ENCODE measurements at regions not wholly inside any gene's neighbourhood (a gene's known extent, or its start where the extent isn't known, plus 50 kb on each side); places are given as distances from the start of the nearest gene placed in this dataset.
"Not testable (repeated sequence)": the region's sequence is repeated elsewhere in the genome, so short reads cannot be mapped to it uniquely, and the experiment has no call there.

- Histone ChIP-seq H3K27ac (no peak overlapping the region), H3K36me3 (no peaks in the 10 kb centered on the region), H3K27me3 (no peaks in the 10 kb centered on the region), H3K4me1 (no peaks in the 10 kb centered on the region), H3K9me3 (peaks cover 9 to 28% of the 10 kb centered on the region in 2 donors), H3K4me3 (no peak overlapping the region)
- intact Hi-C loops (cut with DNase I; ENCODE audit: low total_unique reads): no loop called here
- TF ChIP-seq POLR2A (IDR thresholded peaks at IDR 0.05) (no peak), CTCF (IDR thresholded peaks at IDR 0.05) (no peak), POLR2AphosphoS5 (IDR thresholded peaks at IDR 0.05) (no peak)
- no peak for DNase-seq (ENCODE audit: low spot score in 2 of 2)
These were observed 415.4 kb upstream of the FRG1 start for GRCh38 chr4:189525304-189525703.

GRCh38 chr4:189530848-189531247, 409.8 kb upstream of the FRG1 start:
- Histone ChIP-seq H3K36me3 (no peaks in the 10 kb centered on the region), H3K4me1 (no peaks in the 10 kb centered on the region), H3K27ac (no peak overlapping the region), H3K4me3 (no peak overlapping the region), H3K27me3 (no peaks in the 10 kb centered on the region), H3K9me3 (peaks cover 6 to 47% of the 10 kb centered on the region in 2 donors)
- no peak for TF ChIP-seq POLR2A (IDR thresholded peaks at IDR 0.05)
- no peak for TF ChIP-seq POLR2AphosphoS5 (IDR thresholded peaks at IDR 0.05)
- TF ChIP-seq CTCF (IDR thresholded peaks at IDR 0.05): no peak
- no peak for DNase-seq (ENCODE audit: low spot score in 2 of 2)
- intact Hi-C loops (cut with DNase I; ENCODE audit: low total_unique reads): no loop called here

GRCh38 chr4:189533603-189534002, 407.1 kb upstream of the FRG1 start:
- H3K27ac ChIP-seq: no peak overlapping the region
- TF ChIP-seq POLR2AphosphoS5 (IDR thresholded peaks at IDR 0.05) (no peak), POLR2A (IDR thresholded peaks at IDR 0.05) (no peak), CTCF (IDR thresholded peaks at IDR 0.05) (no peak)
- H3K27me3 ChIP-seq: no peaks in the 10 kb centered on the region
- DNase-seq (ENCODE audit: low spot score in 2 of 2): no peak
- peaks cover 5 to 41% of the 10 kb centered on the region in 2 donors for H3K9me3 ChIP-seq
- no peaks in the 10 kb centered on the region for H3K36me3 ChIP-seq
- no peaks in the 10 kb centered on the region for H3K4me1 ChIP-seq
- intact Hi-C loops (cut with DNase I; ENCODE audit: low total_unique reads): no loop called here
- H3K4me3 ChIP-seq: no peak overlapping the region

GRCh38 chr4:189547559-189547958, 393.1 kb upstream of the FRG1 start:
- no peaks in the 10 kb centered on the region for H3K9me3 ChIP-seq
- H3K27me3 ChIP-seq: no peaks in the 10 kb centered on the region
- H3K27ac ChIP-seq: no peak overlapping the region
- DNase-seq (ENCODE audit: low spot score in 2 of 2): no peak
- no peaks in the 10 kb centered on the region for H3K36me3 ChIP-seq
- no peak overlapping the region for H3K4me3 ChIP-seq
- intact Hi-C loops (cut with DNase I; ENCODE audit: low total_unique reads): loop anchor here (5.0 kb wide), 1 partner anchor 315 kb away; no protein-coding TSS in a partner anchor
- no peak for TF ChIP-seq POLR2A (IDR thresholded peaks at IDR 0.05)
- TF ChIP-seq POLR2AphosphoS5 (IDR thresholded peaks at IDR 0.05): no peak
- TF ChIP-seq CTCF (IDR thresholded peaks at IDR 0.05): no peak
- H3K4me1 ChIP-seq: no peaks in the 10 kb centered on the region

GRCh38 chr4:189548484-189549125, 392.1 kb upstream of the FRG1 start:
- intact Hi-C loops (cut with DNase I; ENCODE audit: low total_unique reads): loop anchor here (5.0 kb wide), 1 partner anchor 316 kb away; no protein-coding TSS in a partner anchor
- Histone ChIP-seq H3K27ac (no peak overlapping the region), H3K9me3 (no peaks in the 10 kb centered on the region), H3K36me3 (no peaks in the 10 kb centered on the region), H3K4me3 (no peak overlapping the region), H3K4me1 (no peaks in the 10 kb centered on the region), H3K27me3 (no peaks in the 10 kb centered on the region)
- DNase-seq (ENCODE audit: low spot score in 2 of 2): no peak
- TF ChIP-seq CTCF (IDR thresholded peaks at IDR 0.05): no peak
- no peak for TF ChIP-seq POLR2AphosphoS5 (IDR thresholded peaks at IDR 0.05)
- TF ChIP-seq POLR2A (IDR thresholded peaks at IDR 0.05): no peak

GRCh38 chr4:189551931-189552670, 388.6 kb upstream of the FRG1 start:
- H3K27ac ChIP-seq; H3K9me3 ChIP-seq; H3K4me1 ChIP-seq; H3K4me3 ChIP-seq; DNase-seq (ENCODE audit: low spot score in 2 of 2); intact Hi-C loops (cut with DNase I; ENCODE audit: low total_unique reads); H3K36me3 ChIP-seq; H3K27me3 ChIP-seq: not testable (repeated sequence)

GRCh38 chr4:189560605-189561004, 380.1 kb upstream of the FRG1 start:
- H3K9me3 ChIP-seq; intact Hi-C loops (cut with DNase I; ENCODE audit: low total_unique reads): not testable (repeated sequence)

GRCh38 chr4:189563751-189564150, 376.9 kb upstream of the FRG1 start:
- H3K27me3 ChIP-seq; H3K27ac ChIP-seq; H3K4me1 ChIP-seq; intact Hi-C loops (cut with DNase I; ENCODE audit: low total_unique reads); H3K9me3 ChIP-seq; DNase-seq (ENCODE audit: low spot score in 2 of 2); H3K36me3 ChIP-seq; H3K4me3 ChIP-seq: not testable (repeated sequence)

More at GRCh38 chr4:189560605-189561004, 380.1 kb upstream of the FRG1 start:
- H3K4me1 ChIP-seq; H3K4me3 ChIP-seq; H3K27ac ChIP-seq; H3K36me3 ChIP-seq; DNase-seq (ENCODE audit: low spot score in 2 of 2); H3K27me3 ChIP-seq: not testable (repeated sequence)
